HEK293 (cell line): ENCODE measurements at regions not wholly inside any gene's neighbourhood (a gene's known extent, or its start where the extent isn't known, plus 50 kb on each side); places are given as distances from the start of the nearest gene placed in this dataset.

ENCODE experiments used
- CTCF ChIA-PET: fragments of 350-600 bp; formaldehyde crosslinking; extraction: SDS; loops from one replicate; lab custom pipeline; 2021; ENCODE audit warnings: antibody characterized with exemption; lab: Yijun Ruan, JAX
- POLR2A ChIA-PET: fragments of 300-600 bp; formaldehyde crosslinking; extraction: SDS; loops from one replicate; lab custom pipeline; 2020; ENCODE audit warnings: antibody characterized with exemption, inconsistent platforms; lab: Yijun Ruan, JAX
- H3K27ac ChIP-seq: fragments of 200-500 bp; sonication (Bioruptor generic); 2 replicates; pipeline ENCODE4 v1.5.1; 2014; ENCODE audit warnings: low read depth, low read length, control low read depth, inconsistent platforms; ENCODE audit errors: extremely low read depth
- H3K36me3 ChIP-seq, 2 experiments: fragments of 200-500 bp in 1 of 2; sonication (Bioruptor generic) in 1 of 2; 1 replicate in 1 of 2; 2 replicates in 1 of 2; pipeline ENCODE4 v1.5.1; 2014 to 2017; ENCODE audit warnings: inconsistent platforms in 2 of 2, low read length in 2 of 2; ENCODE audit not compliant: control insufficient read depth in 2 of 2, insufficient read depth in 1 of 2
- H3K4me1 ChIP-seq: fragments of 200-500 bp; sonication (Bioruptor generic); 2 replicates; pipeline ENCODE4 v1.5.1; 2014; ENCODE audit warnings: mild to moderate bottlenecking, low read length, inconsistent platforms; ENCODE audit not compliant: control insufficient read depth, insufficient read depth
- H3K4me3 ChIP-seq: 2 replicates; pipeline ENCODE4 v1.5.1; 2011; ENCODE audit warnings: low read depth, mild to moderate bottlenecking, control low read depth, low read length, moderate library complexity
- H3K9me3 ChIP-seq: fragments of 200-500 bp; sonication (Bioruptor generic); 2 replicates; pipeline ENCODE4 v1.5.1; 2014; ENCODE audit warnings: low read depth, low read length, inconsistent platforms; ENCODE audit not compliant: control insufficient read depth, insufficient read depth
- AEBP2 ChIP-seq: fragments of 450-650 bp; formaldehyde crosslinking; IDR thresholded peaks from 2 replicates; pipeline ENCODE4 v1.5.1; 2016; ENCODE audit warnings: missing biosample characterization, missing genetic modification characterization, borderline replicate concordance
- KLF8 ChIP-seq: fragments of 450-650 bp; formaldehyde crosslinking; IDR thresholded peaks from 2 replicates; pipeline ENCODE4 v1.5.1; 2016; ENCODE audit warnings: missing biosample characterization, missing genetic modification characterization
- OVOL3 ChIP-seq: fragments of 450-650 bp; formaldehyde crosslinking; IDR thresholded peaks from 2 replicates; pipeline ENCODE4 v1.5.1; 2016; ENCODE audit warnings: missing biosample characterization, missing genetic modification characterization
- YY1 ChIP-seq: fragments of 450-650 bp; formaldehyde crosslinking; IDR thresholded peaks from 2 replicates; pipeline ENCODE4 v1.5.1; 2018; ENCODE audit warnings: missing biosample characterization, missing genetic modification characterization
- ZBTB1 ChIP-seq: fragments of 450-650 bp; formaldehyde crosslinking; IDR thresholded peaks from 2 replicates; pipeline ENCODE4 v1.5.1; 2016; ENCODE audit warnings: missing biosample characterization, missing genetic modification characterization
- ZBTB10 ChIP-seq: fragments of 450-650 bp; formaldehyde crosslinking; IDR thresholded peaks from 2 replicates; pipeline ENCODE4 v1.5.1; 2016; ENCODE audit warnings: missing biosample characterization, missing genetic modification characterization
- ZBTB20 ChIP-seq: fragments of 450-650 bp; formaldehyde crosslinking; IDR thresholded peaks from 2 replicates; pipeline ENCODE4 v1.5.1; 2016; ENCODE audit warnings: missing biosample characterization, missing genetic modification characterization
- ZFP69B ChIP-seq: fragments of 450-650 bp; formaldehyde crosslinking; IDR thresholded peaks from 2 replicates; pipeline ENCODE4 v1.5.1; 2016; ENCODE audit warnings: missing biosample characterization, missing genetic modification characterization
- ZNF140 ChIP-seq: fragments of 450-650 bp; formaldehyde crosslinking; IDR thresholded peaks from 2 replicates; pipeline ENCODE4 v1.5.1; 2016; ENCODE audit warnings: missing biosample characterization, missing genetic modification characterization
- ZNF223 ChIP-seq: fragments of 450-650 bp; formaldehyde crosslinking; IDR thresholded peaks from 2 replicates; pipeline ENCODE4 v1.5.1; 2016; ENCODE audit warnings: missing biosample characterization, missing genetic modification characterization
- ZNF26 ChIP-seq: fragments of 450-650 bp; formaldehyde crosslinking; IDR thresholded peaks from 2 replicates; pipeline ENCODE4 v1.5.1; 2016; ENCODE audit warnings: missing biosample characterization, missing genetic modification characterization
- ZNF426 ChIP-seq: fragments of 450-650 bp; formaldehyde crosslinking; IDR thresholded peaks from 2 replicates; pipeline ENCODE4 v1.5.1; 2017; ENCODE audit warnings: missing biosample characterization, missing genetic modification characterization, mild to moderate bottlenecking, inconsistent platforms, moderate library complexity
- ZNF513 ChIP-seq: fragments of 450-650 bp; IDR thresholded peaks from 2 replicates; pipeline ENCODE4 v1.5.1; 2018; ENCODE audit warnings: missing biosample characterization, missing genetic modification characterization
- ZNF571 ChIP-seq: fragments of 450-650 bp; formaldehyde crosslinking; IDR thresholded peaks from 2 replicates; pipeline ENCODE4 v1.5.0; 2017; ENCODE audit warnings: missing biosample characterization, missing genetic modification characterization
- ZNF610 ChIP-seq: fragments of 450-650 bp; formaldehyde crosslinking; IDR thresholded peaks from 2 replicates; pipeline ENCODE4 v1.5.1; 2016; ENCODE audit warnings: missing biosample characterization, missing genetic modification characterization, borderline replicate concordance
- ZNF692 ChIP-seq: fragments of 450-650 bp; formaldehyde crosslinking; IDR thresholded peaks from 2 replicates; pipeline ENCODE4 v1.5.1; 2016; ENCODE audit warnings: missing biosample characterization, missing genetic modification characterization
- ZSCAN23 ChIP-seq: fragments of 450-650 bp; formaldehyde crosslinking; IDR thresholded peaks from 2 replicates; pipeline ENCODE4 v1.5.1; 2016; ENCODE audit warnings: missing biosample characterization, missing genetic modification characterization

- TF ChIP-seq ZNF26 (tag by site-specific recombination) (no peak), ZNF426 (no peak)
- TF ChIP-seq, all 188 proteins: peak for 0
These were observed 910.7 kb downstream of the TBL1XR1 start (continued) for GRCh38 chr3:176286476-176287085.

GRCh38 chr3:176275538-176275937 lies 921.7 kb downstream of the TBL1XR1 start:
- Histone ChIP-seq H3K9me3 (no peaks in the 10 kb centered on the region), H3K36me3 (no peaks in the 10 kb centered on the region), H3K4me1 (no peaks in the 10 kb centered on the region), H3K4me3 (no peak overlapping the region), H3K27ac (no peak overlapping the region)
- TF ChIP-seq ZNF223 (tag by site-specific recombination) (no peak), ZBTB10 (no peak), KLF8 (tag by site-specific recombination) (no peak), ZNF513 (no peak), YY1 (no peak), OVOL3 (tag by site-specific recombination) (no peak), ZSCAN23 (no peak), ZNF692 (tag by site-specific recombination) (no peak), ZBTB1 (tag by site-specific recombination) (no peak), ZFP69B (no peak), ZNF140 (tag by site-specific recombination) (no peak), ZBTB20 (tag by site-specific recombination) (no peak), ZNF571 (tag by site-specific recombination) (no peak), AEBP2 (tag by site-specific recombination) (no peak), ZNF610 (no peak)
- CTCF ChIA-PET = no interaction called here
- POLR2A ChIA-PET = no interaction called here
